Occipital lobe (tissue), 1 donor: ENCODE measurements at regions not wholly inside any gene's neighbourhood (a gene's known extent, or its start where the extent isn't known, plus 50 kb on each side); places are given as distances from the start of the nearest gene placed in this dataset.
"Not testable (repeated sequence)": the region's sequence is repeated elsewhere in the genome, so short reads cannot be mapped to it uniquely, and the experiment has no call there.

ENCODE experiments used
- DNase-seq: peaks from one replicate; lab custom pipeline; 2025; lab: John Stamatoyannopoulos, UW

GRCh38 chr6:40695750-40696415, 108.7 kb upstream of the LRFN2 start:
- DNase-seq: no peak

DNA sequence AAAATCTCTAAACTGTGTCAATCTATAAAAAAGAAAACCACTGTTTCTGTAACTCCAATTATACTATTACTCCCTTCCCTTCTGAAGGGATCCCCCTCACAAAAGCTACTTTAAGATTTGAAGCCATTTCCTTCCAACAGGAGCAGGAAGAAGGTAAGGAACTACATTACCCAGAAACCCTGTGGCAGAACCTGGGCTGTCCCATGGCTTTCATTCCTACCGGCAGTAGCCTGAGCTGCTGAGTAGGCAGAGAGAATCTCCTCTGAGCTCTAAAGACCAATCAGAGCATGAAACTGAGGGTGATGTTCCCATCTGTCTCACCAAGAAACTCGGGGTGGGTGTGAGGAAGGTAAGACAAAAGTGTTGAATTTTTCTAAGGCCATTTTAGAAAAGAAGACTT, 108.0 kb upstream of the LRFN2 start:
- no peak for DNase-seq

GRCh38 chr6:40693768-40694167, 106.6 kb upstream of the LRFN2 start:
- DNase-seq: no peak

- DNase-seq: no peak
Observed at GRCh38 chr6:40692337-40692736, 105.2 kb upstream of the LRFN2 start.

DNA sequence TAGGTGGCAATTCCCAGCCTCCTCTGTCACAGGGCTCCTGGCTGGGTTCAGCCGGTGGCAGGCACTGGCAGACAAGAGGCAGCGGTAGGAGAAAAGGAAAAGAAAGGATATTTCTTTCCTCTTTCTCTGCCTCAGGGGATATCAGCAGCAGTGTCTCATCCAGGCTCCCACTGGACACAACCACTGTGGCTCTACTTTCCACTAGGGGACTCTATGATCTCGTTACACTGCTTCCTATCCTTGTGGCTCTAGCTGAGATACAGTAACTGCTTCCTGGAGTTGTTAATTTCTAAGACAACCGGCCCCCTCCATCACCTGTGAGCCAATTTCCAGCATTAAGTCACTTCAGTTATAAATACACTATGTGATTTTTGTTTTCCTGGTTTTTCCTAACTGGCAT, 102.0 kb upstream of the LRFN2 start:
- no peak for DNase-seq

GRCh38 chr6:40688214-40688761, 101.1 kb upstream of the LRFN2 start:
- no peak for DNase-seq

GRCh38 chr6:40685862-40686261, 98.7 kb upstream of the LRFN2 start:
- DNase-seq: no peak

GRCh38 chr6:40681622-40682021, 94.5 kb upstream of the LRFN2 start:
- no peak for DNase-seq

GRCh38 chr6:40678941-40679340, 91.8 kb upstream of the LRFN2 start:
- no peak for DNase-seq

DNA sequence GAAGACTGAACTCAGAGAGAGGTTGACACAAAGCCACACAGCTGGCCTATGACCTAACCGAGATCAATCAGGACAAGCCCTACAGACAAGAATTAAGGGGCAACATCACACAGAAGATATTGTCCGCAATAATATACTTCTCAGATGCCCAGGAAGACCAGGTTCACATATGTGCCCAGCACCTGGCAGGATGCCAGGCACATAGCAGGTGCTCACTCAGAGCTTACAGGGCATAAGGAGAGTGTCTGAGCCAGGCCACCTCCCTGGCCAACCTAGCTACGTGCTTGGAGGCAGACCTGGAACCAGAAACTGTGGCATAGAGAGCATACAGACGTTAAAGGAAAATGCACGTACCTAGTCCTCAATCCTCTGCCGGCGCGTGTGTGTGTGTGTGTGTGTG, 87.0 kb upstream of the LRFN2 start:
- DNase-seq: no peak

DNA sequence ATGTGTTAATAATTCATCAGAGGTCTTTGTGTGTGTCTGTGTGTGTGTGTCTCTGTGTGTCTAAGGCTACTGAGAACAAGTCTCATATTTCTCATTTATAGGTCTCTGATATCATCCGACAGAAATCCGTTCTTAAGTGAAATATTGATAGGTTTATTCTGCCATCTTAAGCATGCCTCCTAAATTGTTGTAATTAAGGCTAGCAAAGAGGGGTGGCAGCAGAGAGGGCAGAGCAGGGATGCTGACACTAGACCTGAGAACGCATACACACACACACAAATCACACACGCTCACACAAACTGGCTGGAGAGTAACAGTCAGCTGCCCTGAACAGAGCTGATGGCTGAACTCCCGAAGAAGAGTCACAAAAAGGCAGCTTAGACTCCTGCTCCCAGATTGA, 84.9 kb upstream of the LRFN2 start:
- no peak for DNase-seq

- DNase-seq: no peak
Observed at GRCh38 chr6:40671694-40672050, 84.5 kb upstream of the LRFN2 start.

GRCh38 chr6:40671001-40671693, 84.0 kb upstream of the LRFN2 start:
- no peak for DNase-seq

DNA sequence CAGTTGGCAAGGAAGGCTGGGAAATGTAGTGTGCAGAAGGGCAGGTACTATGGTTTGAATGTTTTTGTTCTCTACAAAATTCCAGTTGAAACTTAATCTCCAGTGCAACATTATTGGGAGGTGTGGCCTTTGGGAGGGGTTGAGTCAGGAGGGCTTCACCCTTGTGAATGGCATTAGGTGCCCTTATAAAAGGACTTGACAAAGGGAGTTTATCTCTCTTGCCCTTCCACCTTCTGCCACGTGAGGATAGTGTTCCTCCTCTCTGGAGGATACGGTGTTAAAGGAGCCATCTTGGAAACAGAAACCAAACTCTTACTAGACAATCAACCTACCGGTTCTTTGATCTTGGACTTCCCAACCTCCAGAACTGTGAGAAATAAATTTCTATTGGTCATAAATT, 82.2 kb upstream of the LRFN2 start:
- DNase-seq: no peak

- no peak for DNase-seq
Observed at GRCh38 chr6:40668203-40668602, 81.0 kb upstream of the LRFN2 start.

GRCh38 chr6:40666530-40666929, 79.4 kb upstream of the LRFN2 start:
- DNase-seq: no peak

DNA sequence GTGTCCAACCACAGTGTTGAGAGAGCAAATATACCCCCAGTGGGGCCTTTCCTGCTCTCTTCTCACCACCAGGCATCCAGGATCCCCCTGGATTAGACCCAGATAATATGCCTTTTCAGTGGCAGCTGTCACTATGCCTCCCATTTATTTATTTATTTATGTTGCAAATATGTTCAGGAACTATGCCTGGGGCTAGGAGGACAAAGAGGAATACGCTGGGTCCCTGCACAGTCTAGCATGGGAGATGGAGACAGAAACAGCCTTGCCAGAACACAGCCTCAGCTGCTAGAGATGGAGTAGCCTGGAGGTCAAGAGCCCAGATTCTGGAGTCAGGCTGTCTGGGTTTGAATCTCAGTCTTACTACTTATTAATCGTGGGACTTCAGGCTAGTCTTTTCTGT, 74.6 kb upstream of the LRFN2 start:
- DNase-seq: no peak

DNA sequence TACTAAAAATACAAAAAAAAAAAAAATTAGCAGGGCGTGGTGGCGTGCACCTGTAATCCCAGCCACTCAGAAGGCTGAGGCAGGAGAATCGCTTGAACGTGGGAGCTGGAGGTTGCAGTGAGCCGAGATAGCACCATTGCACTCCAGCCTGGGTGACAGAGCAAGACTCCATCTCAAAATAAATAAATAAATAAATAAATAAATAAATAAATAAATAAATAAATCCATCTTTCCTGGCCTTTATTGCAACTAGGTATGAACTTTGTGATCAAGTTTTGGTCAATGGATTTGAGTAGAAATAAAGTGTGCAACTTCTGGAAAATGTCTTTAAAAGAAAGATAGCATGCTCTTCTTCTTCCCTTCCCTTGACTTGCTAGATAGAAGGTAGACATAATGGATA, 69.6 kb upstream of the LRFN2 start:
- DNase-seq: not testable (repeated sequence)

GRCh38 chr6:40654828-40655227, 67.7 kb upstream of the LRFN2 start:
- no peak for DNase-seq

DNA sequence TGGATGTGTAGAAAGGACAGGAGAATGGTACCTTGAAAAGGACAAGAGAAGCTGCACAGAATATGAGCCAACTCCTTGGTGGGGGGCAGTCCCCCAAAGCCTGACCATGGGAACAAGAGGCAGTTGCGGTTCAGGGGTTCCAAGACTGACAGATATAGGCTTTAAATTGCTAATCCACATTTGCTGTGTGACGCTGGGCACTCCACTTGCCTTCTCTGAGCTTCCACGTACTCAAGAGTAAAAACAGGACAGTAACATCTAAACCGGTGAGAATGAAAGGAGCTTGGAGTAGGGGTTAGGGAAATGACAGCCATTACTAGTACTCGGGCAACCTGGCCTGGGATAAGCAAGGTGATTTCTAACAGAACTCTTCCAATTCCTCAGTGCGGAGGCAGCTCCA, 57.9 kb upstream of the LRFN2 start:
- no peak for DNase-seq

DNA sequence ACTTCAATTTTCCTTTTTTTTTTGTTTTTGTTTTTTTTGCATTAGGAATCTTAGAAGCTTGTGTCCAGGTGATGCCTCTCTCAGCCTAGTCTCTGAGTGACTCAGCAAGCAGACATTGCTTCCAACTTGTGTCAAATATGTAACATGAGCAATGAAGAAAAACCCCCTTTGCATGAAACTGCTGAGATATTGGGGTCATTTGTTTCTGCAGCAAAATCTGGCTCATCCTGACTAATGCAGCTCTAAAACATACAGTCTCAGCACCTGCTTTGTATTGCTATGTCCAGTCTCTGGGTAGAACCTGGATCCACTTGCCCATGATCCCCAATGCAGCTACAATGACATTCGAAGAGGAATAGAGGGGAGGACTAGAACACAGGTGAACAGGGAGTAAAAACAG, 55.7 kb upstream of the LRFN2 start:
- no peak for DNase-seq

GRCh38 chr6:40642190-40642589, 55.0 kb upstream of the LRFN2 start:
- DNase-seq: no peak

- peak; percentile 59 for DNase-seq
Observed at GRCh38 chr6:40640599-40641227, 53.5 kb upstream of the LRFN2 start.
